CD4-positive, alpha-beta T cell treated with Interleukin-17A for 4 hours (primary cell): ENCODE measurements at regions not wholly inside any gene's neighbourhood (a gene's known extent, or its start where the extent isn't known, plus 50 kb on each side); places are given as distances from the start of the nearest gene placed in this dataset.
"Not testable (repeated sequence)": the region's sequence is repeated elsewhere in the genome, so short reads cannot be mapped to it uniquely, and the experiment has no call there.

Experiments
- DNase-seq: peaks from one replicate; pipeline ENCODE4 v3.0.0-alpha.2; 2020; ENCODE audit warnings: mixed read lengths

GRCh38 chr9:100639854-100640253 is 62.0 kb downstream of the CAVIN4 start:
- DNase-seq, result no peak

GRCh38 chr9:100640447-100641050 is 62.7 kb downstream of the CAVIN4 start:
- DNase-seq, result no peak

GRCh38 chr9:100641166-100641565 is 63.3 kb downstream of the CAVIN4 start:
- no peak for DNase-seq

- no peak for DNase-seq
Observed at GRCh38 chr9:100652850-100653249, 75.0 kb downstream of the CAVIN4 start.

GRCh38 chr9:100653643-100654334 is 75.9 kb downstream of the CAVIN4 start:
- no peak for DNase-seq

GRCh38 chr9:100656851-100657250 is 79.0 kb downstream of the CAVIN4 start:
- not testable (repeated sequence) for DNase-seq

- no peak for DNase-seq
Observed at GRCh38 chr9:100661668-100662067, 83.8 kb downstream of the CAVIN4 start.

- no peak for DNase-seq
Observed at GRCh38 chr9:100662122-100662521, 84.2 kb downstream of the CAVIN4 start.

GRCh38 chr9:100667448-100667847 is 89.6 kb downstream of the CAVIN4 start:
- DNase-seq, result no peak

- no peak for DNase-seq
Observed at GRCh38 chr9:100668024-100668423, 90.1 kb downstream of the CAVIN4 start.

GRCh38 chr9:100669968-100670367 is 92.1 kb downstream of the CAVIN4 start:
- DNase-seq, result no peak

GRCh38 chr9:100670719-100671118 is 92.8 kb downstream of the CAVIN4 start:
- no peak for DNase-seq

- DNase-seq, result no peak
Observed at GRCh38 chr9:100671898-100672297, 94.0 kb downstream of the CAVIN4 start.

GRCh38 chr9:100673249-100673648 is 95.4 kb downstream of the CAVIN4 start:
- no peak for DNase-seq

GRCh38 chr9:100674419-100675122 is 96.7 kb downstream of the CAVIN4 start:
- no peak for DNase-seq

- DNase-seq, result no peak
Observed at GRCh38 chr9:100679834-100680233, 102.0 kb downstream of the CAVIN4 start.

- no peak for DNase-seq
Observed at GRCh38 chr9:100686420-100686819, 108.5 kb downstream of the CAVIN4 start.

GRCh38 chr9:100689635-100690034 is 111.8 kb downstream of the CAVIN4 start:
- no peak for DNase-seq

- DNase-seq, result no peak
Observed at GRCh38 chr9:100690438-100690837, 112.6 kb downstream of the CAVIN4 start.

- DNase-seq, result no peak
Observed at GRCh38 chr9:100697339-100697738, 119.5 kb downstream of the CAVIN4 start.

GRCh38 chr9:100698945-100699344 is 121.1 kb downstream of the CAVIN4 start:
- no peak for DNase-seq

GRCh38 chr9:100699668-100700067 is 121.8 kb downstream of the CAVIN4 start:
- no peak for DNase-seq

GRCh38 chr9:100700689-100701318 is 122.9 kb downstream of the CAVIN4 start:
- no peak for DNase-seq
